ENCODE measurements at regions not wholly inside any gene's neighbourhood (a gene's known extent, or its start where the extent isn't known, plus 50 kb on each side); places are given as distances from the start of the nearest gene placed in this dataset.

DNA sequence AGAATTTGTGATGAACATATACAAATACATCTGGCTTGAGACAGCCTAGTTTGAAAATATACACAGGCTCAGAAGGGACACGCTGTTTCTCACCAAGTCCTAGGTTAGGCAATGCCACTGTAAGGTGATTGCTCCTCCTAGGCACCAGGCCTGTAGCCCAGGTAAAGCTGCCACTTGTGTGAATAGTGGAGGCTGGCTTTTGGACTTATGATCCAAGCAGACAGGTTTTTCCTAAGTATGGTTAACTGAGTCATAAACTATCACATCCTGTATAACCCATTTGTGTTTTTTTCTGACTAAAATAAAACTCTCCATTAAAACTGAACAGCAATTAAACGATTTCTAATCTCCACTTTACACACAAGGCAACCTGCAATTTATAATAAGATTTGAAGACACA, 81.0 kb downstream of the SEMA4F start:
- no peak for DNase-seq

- peak; percentile 67 for DNase-seq
Observed at GRCh38 chr2:74735564-74735963, 81.5 kb downstream of the SEMA4F start.

GRCh38 chr2:74736589-74736988, 82.5 kb downstream of the SEMA4F start:
- no peak for DNase-seq

GRCh38 chr2:74738586-74738985, 84.5 kb downstream of the SEMA4F start:
- no peak for DNase-seq

GRCh38 chr2:74739129-74739528, 85.1 kb downstream of the SEMA4F start:
- no peak for DNase-seq

DNA sequence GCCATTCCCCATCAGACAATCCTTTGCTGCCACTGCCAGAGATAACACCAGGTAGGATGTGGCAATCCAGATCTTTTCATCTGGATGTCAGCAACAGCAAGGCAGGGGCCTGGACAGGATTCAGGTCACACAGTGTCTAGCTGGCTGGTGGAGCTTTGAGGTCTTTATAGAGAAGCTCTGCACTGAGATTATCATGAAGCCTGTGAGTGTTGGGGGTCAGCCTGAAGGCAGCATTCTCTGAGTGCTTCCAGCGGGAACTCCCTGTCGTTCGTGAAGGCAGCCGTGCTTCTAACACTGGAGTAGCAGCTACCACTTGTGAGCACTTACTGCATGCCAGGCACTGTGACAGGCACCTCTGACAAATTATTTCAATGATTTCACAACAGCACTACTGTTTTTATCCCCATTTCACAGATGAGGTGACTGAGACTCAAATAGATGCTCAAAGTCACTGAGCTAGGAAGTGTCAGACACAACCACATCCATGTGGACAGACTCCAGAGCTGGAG, 85.7 kb downstream of the SEMA4F start:
- DNase-seq = no peak

GRCh38 chr2:74740395-74740740, 86.3 kb downstream of the SEMA4F start:
- DNase-seq = no peak

DNA sequence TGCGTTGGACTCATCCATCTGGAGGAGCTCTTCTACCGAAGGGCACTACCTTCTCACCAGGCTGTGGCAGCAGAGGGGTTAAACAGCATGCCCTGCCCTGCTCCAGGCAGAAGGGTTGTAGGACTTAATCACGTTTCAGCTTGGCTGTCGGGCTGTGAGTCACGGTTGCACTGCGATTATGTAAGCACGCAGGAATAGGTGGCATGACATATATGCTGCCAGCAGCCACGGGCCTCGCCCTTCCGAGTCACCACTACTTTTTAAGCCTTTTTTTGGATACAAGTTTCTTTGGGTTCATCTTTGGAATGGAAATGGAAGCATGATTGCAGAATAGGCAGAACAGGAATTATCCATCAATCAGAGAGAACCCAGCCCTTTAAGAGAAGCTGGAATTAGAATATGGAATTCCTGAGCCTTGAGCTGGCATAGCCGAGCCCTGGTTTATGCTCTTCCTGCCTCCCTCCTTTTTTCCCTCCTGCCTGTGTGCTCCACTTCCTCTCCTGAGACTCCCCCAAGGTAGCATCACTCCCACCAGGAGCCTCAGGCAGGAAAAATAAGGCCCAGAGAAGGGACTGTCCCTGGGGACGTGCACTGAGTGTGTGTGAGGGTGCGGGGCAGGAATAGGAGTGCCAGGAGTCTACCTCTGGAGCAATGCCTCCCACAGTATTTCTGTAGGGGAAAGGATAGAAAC, 86.8 kb downstream of the SEMA4F start:
- peak; percentile 7 for DNase-seq

GRCh38 chr2:74741629-74742028, 87.6 kb downstream of the SEMA4F start:
- no peak for DNase-seq

DNA sequence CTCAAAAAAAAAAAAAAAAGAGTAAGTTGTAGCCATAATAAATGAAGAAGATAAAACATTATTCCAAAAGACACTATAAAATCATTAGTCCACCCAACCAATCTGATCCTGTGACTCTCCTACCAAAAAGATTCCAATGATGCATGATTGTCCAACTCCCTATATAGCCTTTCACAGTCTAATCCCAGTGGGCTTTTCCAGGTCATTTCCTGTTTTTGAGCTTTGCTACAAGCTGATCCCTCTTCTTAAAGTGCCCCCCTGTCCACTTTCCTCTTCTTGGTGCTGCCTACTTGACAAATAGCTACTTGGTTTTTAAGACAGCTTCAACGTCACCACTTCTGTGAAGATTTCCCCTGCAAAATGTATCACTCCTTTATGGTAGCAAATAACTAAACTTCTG, 88.4 kb downstream of the SEMA4F start:
- no peak for DNase-seq

DNA sequence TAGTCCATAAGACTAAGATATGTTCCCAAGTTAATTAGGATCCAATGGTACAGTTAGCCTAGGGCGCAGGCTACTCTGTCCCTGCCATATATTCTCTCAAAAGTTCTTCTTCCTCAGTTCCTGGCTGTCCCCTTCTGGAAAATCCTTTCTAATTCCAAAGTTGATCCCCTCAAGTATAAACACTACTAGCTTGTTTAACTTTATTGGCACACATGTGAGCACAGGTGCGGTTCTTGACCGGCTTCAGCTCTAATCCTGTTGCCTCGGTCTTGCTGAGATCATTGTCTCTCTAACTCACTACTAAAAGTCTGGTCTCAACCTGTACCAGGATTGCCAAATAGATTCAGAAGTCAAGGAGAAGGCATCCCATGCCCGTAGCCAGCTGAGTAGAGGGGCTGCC, 89.0 kb downstream of the SEMA4F start:
- DNase-seq = no peak

DNA sequence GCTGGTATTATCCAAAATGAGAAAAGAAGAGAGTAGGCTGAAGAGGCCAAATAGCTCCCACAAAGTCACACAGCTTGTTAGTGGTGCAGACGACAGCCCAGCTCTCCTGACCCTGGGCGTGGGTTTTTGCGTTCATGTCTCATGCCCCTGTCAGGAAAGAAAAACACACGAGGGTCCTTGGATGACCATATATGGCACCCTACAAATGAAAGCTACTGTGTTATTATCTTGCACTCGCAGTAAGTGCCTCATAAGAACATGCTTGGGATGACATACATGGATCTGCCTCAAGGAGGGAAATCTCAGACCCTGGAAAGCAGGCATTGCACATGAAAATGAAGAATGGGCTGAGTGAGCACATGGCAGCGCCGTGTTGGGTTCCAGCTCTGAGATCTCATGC, 89.7 kb downstream of the SEMA4F start:
- DNase-seq = no peak

- DNase-seq = no peak
Observed at GRCh38 chr2:74744731-74745515, 89.0 kb upstream of the HK2 start.

- no peak for DNase-seq
Observed at GRCh38 chr2:74745766-74746165, 88.2 kb upstream of the HK2 start.

DNA sequence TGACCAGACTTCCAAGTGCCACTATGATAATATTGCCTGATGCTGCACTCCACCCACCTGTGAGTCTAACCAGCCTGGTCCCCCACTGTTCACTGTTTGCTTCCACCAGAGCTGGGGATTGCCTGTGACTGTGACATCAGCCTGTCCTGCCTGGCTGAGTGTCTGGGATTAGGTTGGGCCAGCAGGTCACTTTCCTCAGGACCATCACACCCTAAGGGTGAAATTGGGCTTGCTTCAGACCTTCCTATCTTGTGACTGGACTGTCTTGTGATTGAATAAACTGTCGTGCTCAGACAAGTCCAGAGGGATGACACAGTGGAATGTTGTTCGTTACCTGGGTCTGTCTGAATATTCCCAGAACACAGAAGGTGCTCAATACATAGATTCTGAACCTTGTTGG, 87.4 kb upstream of the HK2 start:
- no peak for DNase-seq

DNA sequence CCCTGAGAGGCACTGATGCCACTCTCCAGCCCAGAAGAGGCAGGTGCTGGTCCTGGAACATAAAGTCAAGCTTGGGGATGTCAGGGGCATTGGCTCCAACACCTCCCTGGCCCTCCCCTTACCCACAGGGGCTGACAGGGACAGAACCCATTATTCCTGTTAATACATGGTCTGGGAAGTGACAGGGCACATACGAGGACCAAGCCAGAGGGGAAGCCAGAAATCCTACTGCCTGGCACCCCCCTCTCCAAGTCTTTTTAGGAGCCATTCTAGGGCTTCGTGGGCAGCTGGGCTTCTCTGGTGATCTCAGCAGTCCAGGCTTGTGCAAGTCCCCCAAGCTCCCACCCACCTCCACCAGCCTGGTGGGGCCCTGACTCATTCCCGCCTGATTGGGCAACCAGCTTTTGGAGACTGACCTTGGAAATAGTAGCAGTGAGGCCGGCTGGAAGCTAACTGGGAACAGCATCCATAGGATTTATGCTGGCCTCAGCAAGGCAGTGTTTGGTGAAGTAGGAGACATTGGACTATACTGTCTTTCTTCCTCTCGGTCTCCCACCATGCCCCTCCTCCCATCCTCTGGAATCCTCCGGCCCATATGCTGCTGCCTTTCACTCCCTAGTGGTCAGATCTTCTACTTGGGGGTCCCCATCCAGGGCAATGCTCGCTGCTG, 86.4 kb upstream of the HK2 start:
- no peak for DNase-seq

DNA sequence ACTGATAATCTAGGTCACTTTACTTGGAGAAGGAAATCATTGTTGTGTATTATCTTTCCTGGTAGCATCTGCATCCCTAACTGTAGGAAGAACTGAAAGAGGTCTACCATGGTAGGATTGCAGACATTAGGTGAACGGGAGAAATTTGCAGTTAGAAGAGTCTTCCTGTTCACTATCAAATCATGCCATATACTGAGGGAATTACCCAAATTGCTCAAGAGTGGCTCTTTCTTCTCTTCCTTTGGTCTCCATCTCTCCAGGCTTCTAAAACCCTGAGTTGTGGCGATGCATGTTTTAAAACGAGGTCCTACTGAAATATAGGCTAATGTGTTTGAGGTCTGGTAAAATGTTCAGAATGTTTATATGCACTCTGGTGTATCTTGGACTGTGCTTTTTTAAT, 85.3 kb upstream of the HK2 start:
- no peak for DNase-seq

GRCh38 chr2:74749432-74749831, 84.5 kb upstream of the HK2 start:
- DNase-seq = no peak

DNA sequence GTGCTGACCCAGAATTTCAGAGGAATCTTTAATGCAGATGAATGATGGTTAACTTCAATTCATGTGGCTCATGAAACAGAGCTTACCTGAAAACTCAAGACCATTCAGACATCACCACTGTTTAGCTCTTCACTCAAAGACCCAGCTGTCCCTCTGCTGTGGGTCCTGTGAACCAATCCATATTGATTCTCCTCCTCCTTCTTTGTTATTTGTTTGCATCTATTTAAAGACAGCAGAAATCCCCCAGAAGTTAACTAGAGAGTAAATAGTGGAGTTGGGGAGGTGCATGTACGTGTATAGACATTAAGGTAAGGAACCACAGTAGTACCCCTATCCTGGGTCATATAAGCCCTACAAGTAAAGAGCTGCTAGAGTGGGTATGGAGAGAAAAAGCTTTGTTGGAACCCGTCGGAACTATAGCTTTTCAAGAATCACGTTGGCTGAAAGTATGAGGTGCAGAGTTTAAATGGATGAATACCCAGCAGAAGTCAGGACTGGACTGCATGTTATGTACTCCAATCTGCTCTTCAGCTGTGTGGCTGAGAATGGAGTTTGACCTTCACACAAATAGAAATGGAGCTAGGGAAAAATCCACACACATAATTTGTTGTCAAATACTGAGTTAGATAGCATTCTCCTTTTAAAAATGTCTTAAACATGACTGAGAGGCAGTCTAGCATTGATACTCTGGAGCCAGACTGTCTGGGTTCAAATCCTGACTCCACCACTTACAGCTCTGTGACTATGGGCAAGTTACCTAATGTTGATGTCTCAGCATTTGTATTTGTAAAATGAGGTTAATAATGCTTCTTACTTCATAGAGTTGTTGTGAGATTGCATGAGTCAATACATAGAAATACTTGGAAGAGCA, 81.7 kb upstream of the HK2 start:
- DNase-seq = no peak

DNA sequence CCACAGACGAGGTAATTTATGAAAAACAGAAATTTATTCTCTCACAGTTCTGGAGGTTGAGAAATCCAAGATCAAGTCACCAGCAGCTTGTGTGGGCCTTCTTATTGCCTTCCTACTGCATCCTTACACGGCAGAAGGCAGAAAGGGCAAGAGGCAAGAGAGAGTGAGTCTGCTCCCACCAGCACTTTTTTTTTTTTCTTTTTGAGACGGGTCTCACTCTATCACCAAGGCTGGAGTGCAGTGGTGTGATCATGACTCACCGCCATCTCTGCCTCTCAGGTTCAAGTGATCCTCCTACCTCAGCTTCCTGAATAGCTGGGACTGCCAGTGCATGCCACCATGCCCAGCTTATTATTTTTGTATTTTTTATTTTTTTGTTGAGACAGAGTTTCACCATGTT, 78.5 kb upstream of the HK2 start:
- no peak for DNase-seq

- DNase-seq = no peak
Observed at GRCh38 chr2:74756356-74756890, 77.5 kb upstream of the HK2 start.

DNA sequence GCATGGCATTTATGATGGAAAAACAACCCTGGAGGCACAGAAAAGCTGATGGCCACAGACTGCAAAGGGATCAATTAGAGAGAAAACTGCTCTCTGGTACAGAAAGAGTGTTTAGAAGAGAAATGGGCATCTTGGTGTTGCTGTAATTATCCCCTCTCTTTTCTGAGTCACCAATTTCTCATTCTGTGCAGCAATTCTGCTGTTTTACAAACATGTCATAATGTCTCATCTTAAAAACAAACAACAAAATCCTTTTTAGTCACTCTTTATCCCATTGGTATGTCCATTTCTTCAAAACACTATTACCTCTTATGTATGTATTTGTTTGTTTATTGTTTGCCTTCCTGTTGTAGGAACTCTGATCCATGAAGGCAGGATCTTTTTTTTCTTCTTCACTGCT, 73.9 kb upstream of the HK2 start:
- no peak for DNase-seq

Measured in NCI-H345 (cell line).